ENCODE measurements at regions not wholly inside any gene's neighbourhood (a gene's known extent, or its start where the extent isn't known, plus 50 kb on each side); places are given as distances from the start of the nearest gene placed in this dataset.
A peak's percentile ranks its signal among the peaks of the same experiment; 100 is the strongest.

GRCh38 chr13:31433207-31433606 is 233.4 kb downstream of the B3GLCT start:
- no peaks in the 10 kb centered on the region for H3K36me3 ChIP-seq (replicated peaks; ENCODE audit: control insufficient read depth, insufficient read depth, low read length)
- H3K27me3 ChIP-seq (ENCODE audit: control insufficient read depth, insufficient read depth, low read length): no peaks in the 10 kb centered on the region
- H3K4me3 ChIP-seq (ENCODE audit: insufficient read depth, low read depth, low read length): no peak overlapping the region
- DNase-seq: no peak

- DNase-seq: no peak
- Histone ChIP-seq H3K27me3 (ENCODE audit: control insufficient read depth, insufficient read depth, low read length) (no peaks in the 10 kb centered on the region), H3K36me3 (replicated peaks; ENCODE audit: control insufficient read depth, insufficient read depth, low read length) (no peaks in the 10 kb centered on the region), H3K4me3 (ENCODE audit: insufficient read depth, low read depth, low read length) (no peak overlapping the region)
These were observed 234.0 kb downstream of the B3GLCT start for GRCh38 chr13:31433746-31434145.

- Histone ChIP-seq H3K27me3 (ENCODE audit: control insufficient read depth, insufficient read depth, low read length) (no peaks in the 10 kb centered on the region), H3K36me3 (replicated peaks; ENCODE audit: control insufficient read depth, insufficient read depth, low read length) (no peaks in the 10 kb centered on the region), H3K4me3 (ENCODE audit: insufficient read depth, low read depth, low read length) (no peak overlapping the region)
- DNase-seq: no peak
These were observed 234.8 kb downstream of the B3GLCT start for GRCh38 chr13:31434613-31435012.

- Histone ChIP-seq H3K27me3 (ENCODE audit: control insufficient read depth, insufficient read depth, low read length) (no peaks in the 10 kb centered on the region), H3K36me3 (replicated peaks; ENCODE audit: control insufficient read depth, insufficient read depth, low read length) (no peaks in the 10 kb centered on the region), H3K4me3 (ENCODE audit: insufficient read depth, low read depth, low read length) (no peak overlapping the region)
- no peak for DNase-seq
These were observed 235.8 kb downstream of the B3GLCT start for GRCh38 chr13:31435536-31435935.

- no peak overlapping the region for H3K4me3 ChIP-seq (ENCODE audit: insufficient read depth, low read depth, low read length)
- DNase-seq: no peak
These were observed 236.7 kb downstream of the B3GLCT start for GRCh38 chr13:31436478-31436877.

GRCh38 chr13:31437975-31438374 is 238.2 kb downstream of the B3GLCT start:
- Histone ChIP-seq H3K27me3 (ENCODE audit: control insufficient read depth, insufficient read depth, low read length) (no peaks in the 10 kb centered on the region), H3K4me3 (ENCODE audit: insufficient read depth, low read depth, low read length) (no peak overlapping the region), H3K36me3 (replicated peaks; ENCODE audit: control insufficient read depth, insufficient read depth, low read length) (no peaks in the 10 kb centered on the region)
- no peak for DNase-seq

More at GRCh38 chr13:31436478-31436877, 236.7 kb downstream of the B3GLCT start:
- no peaks in the 10 kb centered on the region for H3K27me3 ChIP-seq (ENCODE audit: control insufficient read depth, insufficient read depth, low read length)
- no peaks in the 10 kb centered on the region for H3K36me3 ChIP-seq (replicated peaks; ENCODE audit: control insufficient read depth, insufficient read depth, low read length)

GRCh38 chr13:31440132-31440531 is 240.4 kb downstream of the B3GLCT start:
- Histone ChIP-seq H3K36me3 (replicated peaks; ENCODE audit: control insufficient read depth, insufficient read depth, low read length) (no peaks in the 10 kb centered on the region), H3K27me3 (ENCODE audit: control insufficient read depth, insufficient read depth, low read length) (no peaks in the 10 kb centered on the region), H3K4me3 (ENCODE audit: insufficient read depth, low read depth, low read length) (no peak overlapping the region)
- DNase-seq: no peak

- no peak for DNase-seq
- H3K36me3 ChIP-seq (replicated peaks; ENCODE audit: control insufficient read depth, insufficient read depth, low read length): no peaks in the 10 kb centered on the region
- H3K27me3 ChIP-seq (ENCODE audit: control insufficient read depth, insufficient read depth, low read length): no peaks in the 10 kb centered on the region
- no peak overlapping the region for H3K4me3 ChIP-seq (ENCODE audit: insufficient read depth, low read depth, low read length)
These were observed 242.2 kb downstream of the B3GLCT start for GRCh38 chr13:31441800-31442510.

GRCh38 chr13:31442571-31442970 is 242.8 kb downstream of the B3GLCT start:
- Histone ChIP-seq H3K27me3 (ENCODE audit: control insufficient read depth, insufficient read depth, low read length) (no peaks in the 10 kb centered on the region), H3K4me3 (ENCODE audit: insufficient read depth, low read depth, low read length) (no peak overlapping the region), H3K36me3 (replicated peaks; ENCODE audit: control insufficient read depth, insufficient read depth, low read length) (no peaks in the 10 kb centered on the region)
- no peak for DNase-seq

GRCh38 chr13:31444266-31444856 is 244.6 kb downstream of the B3GLCT start:
- no peaks in the 10 kb centered on the region for H3K36me3 ChIP-seq (replicated peaks; ENCODE audit: control insufficient read depth, insufficient read depth, low read length)
- no peak for DNase-seq
- H3K4me3 ChIP-seq (ENCODE audit: insufficient read depth, low read depth, low read length): no peak overlapping the region
- H3K27me3 ChIP-seq (ENCODE audit: control insufficient read depth, insufficient read depth, low read length): no peaks in the 10 kb centered on the region

GRCh38 chr13:31452525-31452924 is 252.8 kb downstream of the B3GLCT start:
- peak; percentile 19 for DNase-seq
- no peaks in the 10 kb centered on the region for H3K27me3 ChIP-seq (ENCODE audit: control insufficient read depth, insufficient read depth, low read length)
- no peak overlapping the region for H3K4me3 ChIP-seq (ENCODE audit: insufficient read depth, low read depth, low read length)
- H3K36me3 ChIP-seq (replicated peaks; ENCODE audit: control insufficient read depth, insufficient read depth, low read length): no peaks in the 10 kb centered on the region

GRCh38 chr13:31455581-31455980 is 255.8 kb downstream of the B3GLCT start:
- Histone ChIP-seq H3K4me3 (ENCODE audit: insufficient read depth, low read depth, low read length) (no peak overlapping the region), H3K27me3 (ENCODE audit: control insufficient read depth, insufficient read depth, low read length) (no peaks in the 10 kb centered on the region), H3K36me3 (replicated peaks; ENCODE audit: control insufficient read depth, insufficient read depth, low read length) (no peaks in the 10 kb centered on the region)
- no peak for DNase-seq

- Histone ChIP-seq H3K4me3 (ENCODE audit: insufficient read depth, low read depth, low read length) (no peak overlapping the region), H3K27me3 (ENCODE audit: control insufficient read depth, insufficient read depth, low read length) (no peaks in the 10 kb centered on the region), H3K36me3 (replicated peaks; ENCODE audit: control insufficient read depth, insufficient read depth, low read length) (no peaks in the 10 kb centered on the region)
- DNase-seq: no peak
These were observed 256.3 kb downstream of the B3GLCT start for GRCh38 chr13:31456056-31456455.

GRCh38 chr13:31460061-31460460 is 260.3 kb downstream of the B3GLCT start:
- DNase-seq: no peak
- H3K27me3 ChIP-seq (ENCODE audit: control insufficient read depth, insufficient read depth, low read length): no peaks in the 10 kb centered on the region
- H3K4me3 ChIP-seq (ENCODE audit: insufficient read depth, low read depth, low read length): no peak overlapping the region
- no peaks in the 10 kb centered on the region for H3K36me3 ChIP-seq (replicated peaks; ENCODE audit: control insufficient read depth, insufficient read depth, low read length)

- DNase-seq: no peak
- Histone ChIP-seq H3K27me3 (ENCODE audit: control insufficient read depth, insufficient read depth, low read length) (no peaks in the 10 kb centered on the region), H3K36me3 (replicated peaks; ENCODE audit: control insufficient read depth, insufficient read depth, low read length) (no peaks in the 10 kb centered on the region), H3K4me3 (ENCODE audit: insufficient read depth, low read depth, low read length) (no peak overlapping the region)
These were observed 262.1 kb downstream of the B3GLCT start for GRCh38 chr13:31461923-31462322.
